Activated T-cell treated with anti-CD3 and anti-CD28 coated beads for 1 hour (primary cell): ENCODE measurements at regions not wholly inside any gene's neighbourhood (a gene's known extent, or its start where the extent isn't known, plus 50 kb on each side); places are given as distances from the start of the nearest gene placed in this dataset.
"Not testable (repeated sequence)": the region's sequence is repeated elsewhere in the genome, so short reads cannot be mapped to it uniquely, and the experiment has no call there.

ENCODE experiments used
- DNase-seq: peaks from one replicate; pipeline ENCODE4 v3.0.0-alpha.2; 2020; ENCODE audit warnings: low read depth

DNA sequence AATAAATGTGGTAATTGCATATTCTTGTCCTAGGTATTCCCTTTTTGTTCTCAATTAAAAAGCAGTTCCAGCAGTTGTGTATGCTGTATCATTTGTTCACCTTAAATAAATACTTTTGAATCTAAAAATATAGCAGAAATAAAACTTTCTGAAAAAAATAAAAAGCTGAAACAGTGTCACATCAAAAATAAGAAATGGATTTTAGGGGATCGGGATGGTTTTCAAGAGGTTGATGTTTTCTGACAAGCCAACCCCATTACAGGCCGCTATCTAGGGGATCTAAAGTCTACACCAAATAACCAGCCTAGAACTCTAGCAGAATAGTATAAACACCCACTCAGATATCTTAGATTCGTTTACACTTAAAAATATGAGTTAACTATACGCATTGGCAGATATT, 95.4 kb upstream of the MAML3 start:
- DNase-seq: no peak

DNA sequence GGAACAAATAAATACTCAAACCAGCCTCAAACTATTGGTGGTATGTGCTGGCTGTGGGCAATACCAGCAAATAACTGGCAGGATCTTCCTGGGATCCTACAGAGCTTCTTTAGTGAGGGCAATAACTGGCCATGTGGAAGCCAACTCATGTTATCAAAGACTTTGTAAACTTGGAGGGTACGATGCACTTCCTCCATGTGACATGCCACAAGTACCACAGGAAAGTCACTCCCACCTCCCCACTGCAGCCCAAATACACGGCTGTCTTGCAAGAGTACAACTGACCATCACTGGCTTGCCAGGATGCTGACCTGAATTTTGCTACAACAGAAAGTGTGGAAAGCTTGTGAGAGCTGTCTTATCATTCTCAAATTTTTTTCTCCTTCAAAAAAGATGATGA, 93.3 kb upstream of the MAML3 start:
- no peak for DNase-seq

DNA sequence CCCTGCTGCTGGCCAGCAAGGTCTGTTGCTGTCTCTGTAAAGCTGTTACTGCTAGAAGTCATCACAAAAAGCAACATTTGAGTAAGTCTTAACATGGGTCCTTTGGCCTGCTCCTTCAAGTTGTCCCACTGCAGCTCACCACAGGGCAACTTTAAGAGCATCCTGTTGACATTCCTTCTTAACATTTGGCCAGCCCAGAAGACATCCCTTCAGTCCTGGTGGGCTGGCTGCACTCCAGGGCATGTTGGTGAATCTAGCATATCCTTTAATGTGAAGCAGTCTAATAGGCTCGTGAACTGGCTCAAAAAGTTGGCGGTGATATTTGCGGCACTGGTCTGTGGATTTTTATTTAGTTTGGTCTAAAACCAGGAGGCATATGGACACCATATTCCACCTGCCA, 92.2 kb upstream of the MAML3 start:
- no peak for DNase-seq

DNA sequence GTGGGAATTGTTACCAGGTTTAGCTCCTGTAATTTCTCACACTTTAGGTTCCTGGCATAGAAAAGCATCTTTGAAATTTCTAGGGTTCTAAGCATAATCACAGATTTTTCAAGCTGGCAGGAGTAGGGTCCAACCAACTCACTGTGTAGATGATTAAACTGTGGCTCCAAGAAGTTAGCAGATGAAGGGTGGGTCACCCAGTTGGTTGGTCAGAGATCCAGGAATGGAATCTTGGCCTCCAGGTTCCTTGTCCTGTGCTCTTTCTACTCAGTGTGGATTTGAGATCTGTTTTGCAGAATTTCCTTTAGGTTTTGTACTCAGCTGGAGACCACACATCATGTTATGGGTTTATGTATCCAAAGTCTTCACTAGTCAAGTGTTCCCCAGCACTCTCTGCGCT, 90.3 kb upstream of the MAML3 start:
- DNase-seq: no peak

DNA sequence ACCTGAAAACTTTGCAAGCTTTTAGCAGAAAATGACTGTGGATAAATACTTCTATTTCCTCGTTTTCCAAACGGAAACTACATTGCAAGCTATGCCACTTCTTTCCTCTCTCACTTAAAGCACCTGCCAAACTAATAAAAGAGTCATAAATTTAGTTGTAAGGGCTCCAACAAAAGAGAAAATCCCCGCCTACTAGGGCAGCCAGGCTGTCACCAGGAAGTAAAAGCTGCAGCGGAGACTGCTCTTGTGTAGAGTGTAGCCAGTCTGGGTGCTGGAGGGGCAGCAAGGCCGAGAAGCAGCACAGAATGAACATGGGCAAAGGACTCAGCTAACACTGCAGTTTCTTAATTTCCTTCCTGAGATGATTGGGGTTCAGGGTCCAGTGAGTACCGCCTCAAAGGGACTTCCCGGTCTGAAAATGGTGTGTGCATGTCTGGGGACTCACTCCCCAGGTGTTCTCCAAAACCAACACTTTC, 89.3 kb upstream of the MAML3 start:
- DNase-seq: no peak

DNA sequence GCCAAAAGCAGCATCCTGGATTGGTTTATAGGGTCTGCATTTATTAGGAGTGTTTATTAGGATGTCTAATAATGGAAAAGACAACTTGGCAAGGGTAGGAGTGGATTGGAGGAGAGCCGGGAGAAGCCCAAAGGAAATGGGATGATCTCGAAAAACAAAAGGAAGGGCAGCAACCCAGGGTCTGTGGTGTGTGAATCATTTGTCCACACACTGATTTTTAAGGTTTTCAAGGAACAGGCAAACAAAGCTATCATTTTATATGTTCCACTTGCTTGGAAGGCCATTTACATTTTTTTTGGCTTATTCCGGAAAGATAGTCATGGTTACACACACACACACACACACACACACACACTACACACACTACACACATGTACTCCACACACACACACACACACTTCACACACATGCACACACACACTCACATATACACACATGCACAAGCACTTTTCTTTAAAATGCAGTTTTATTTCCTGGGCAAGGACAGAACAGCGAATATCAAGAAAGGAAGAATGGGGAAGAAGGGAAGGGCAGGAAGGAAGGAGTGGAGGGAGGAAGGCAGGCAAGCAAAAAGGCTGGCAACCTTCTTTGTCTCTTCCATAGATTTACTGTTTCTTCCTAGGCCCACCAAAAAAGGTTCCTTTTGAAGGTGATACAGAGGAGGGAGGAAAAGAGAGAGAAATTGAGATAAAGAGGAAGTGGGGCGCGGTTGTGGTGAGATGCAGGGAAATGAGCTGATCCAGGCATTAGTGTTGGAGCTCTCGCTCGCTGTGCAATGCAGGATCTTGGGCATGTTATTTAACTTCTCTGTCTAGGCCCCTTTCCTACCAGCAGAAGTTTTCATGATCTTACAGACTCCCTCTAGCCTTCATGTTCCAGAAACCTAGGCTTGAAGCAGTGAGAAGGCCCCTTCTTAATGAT, 88.6 kb upstream of the MAML3 start:
- DNase-seq: no peak

DNA sequence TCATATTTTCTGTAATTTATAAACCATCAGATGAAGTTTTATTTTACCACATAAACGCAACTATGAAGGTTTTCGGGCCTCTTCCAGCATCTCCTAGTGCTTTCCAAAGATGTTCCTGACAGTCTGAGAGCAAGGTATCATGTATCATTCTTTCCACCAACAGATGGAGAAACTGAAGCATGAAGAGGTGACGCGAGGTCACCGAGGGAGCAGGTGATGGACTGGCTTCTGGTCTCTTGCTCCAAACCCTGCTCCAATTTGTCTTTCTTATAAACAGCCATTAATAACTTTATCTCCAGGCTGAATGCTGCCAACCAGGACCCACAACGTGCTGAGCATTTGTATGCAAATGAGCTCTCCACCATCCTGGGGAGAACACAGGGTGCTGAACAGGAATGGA, 86.3 kb upstream of the MAML3 start:
- no peak for DNase-seq

DNA sequence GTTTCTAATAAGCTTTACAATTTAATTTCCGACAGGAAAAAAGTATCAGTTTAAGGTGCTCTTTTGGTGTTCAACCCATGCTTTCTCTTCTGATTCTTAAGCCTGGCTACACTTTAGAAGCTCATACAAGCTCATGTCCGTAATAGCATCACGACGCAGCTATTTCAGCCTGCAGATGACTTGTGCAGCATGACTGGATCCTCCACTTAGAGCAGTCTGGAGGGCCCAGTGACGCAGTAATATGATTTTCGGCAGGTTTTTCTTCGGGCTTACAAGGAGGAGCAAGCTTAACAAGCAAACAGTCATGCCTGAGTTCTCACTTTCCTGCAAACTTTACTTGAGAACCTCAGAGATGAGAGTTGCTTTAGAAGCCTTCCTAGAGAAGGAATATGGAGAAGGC, 85.3 kb upstream of the MAML3 start:
- no peak for DNase-seq

DNA sequence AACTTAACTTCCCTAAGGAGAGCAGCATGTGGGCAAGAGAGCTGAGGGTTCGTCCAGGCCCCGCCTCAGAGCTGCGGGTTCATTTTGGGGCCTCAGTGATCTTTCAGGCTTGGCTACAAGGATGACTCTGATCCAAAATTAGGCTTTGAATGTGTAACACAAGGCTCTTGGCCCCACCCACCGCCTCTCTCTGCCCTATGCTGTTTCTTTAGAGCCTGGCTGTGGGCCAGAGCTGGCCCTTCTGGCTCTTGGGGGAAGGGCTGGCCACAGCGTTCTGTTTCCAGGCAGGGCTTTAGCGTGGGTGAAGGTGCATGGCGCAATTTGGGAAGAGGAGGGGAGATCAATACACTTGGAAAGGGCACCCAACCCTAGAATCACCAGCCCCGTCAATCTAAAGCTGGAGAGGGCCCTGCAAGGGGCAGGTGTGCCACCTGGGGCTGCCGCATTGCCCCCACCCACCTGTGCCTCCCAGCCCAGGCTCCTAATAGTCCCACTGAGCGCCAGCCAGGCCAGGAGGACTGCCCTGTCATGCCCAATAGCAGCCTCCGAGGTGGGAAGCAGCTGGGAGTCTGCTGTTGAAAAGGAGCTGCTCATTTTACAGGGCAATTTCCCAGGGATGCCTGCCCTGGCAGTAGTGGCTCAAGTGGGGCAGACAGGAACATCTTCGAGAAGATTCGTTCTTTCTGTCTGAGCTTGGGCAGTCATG, 84.5 kb upstream of the MAML3 start:
- DNase-seq: no peak

DNA sequence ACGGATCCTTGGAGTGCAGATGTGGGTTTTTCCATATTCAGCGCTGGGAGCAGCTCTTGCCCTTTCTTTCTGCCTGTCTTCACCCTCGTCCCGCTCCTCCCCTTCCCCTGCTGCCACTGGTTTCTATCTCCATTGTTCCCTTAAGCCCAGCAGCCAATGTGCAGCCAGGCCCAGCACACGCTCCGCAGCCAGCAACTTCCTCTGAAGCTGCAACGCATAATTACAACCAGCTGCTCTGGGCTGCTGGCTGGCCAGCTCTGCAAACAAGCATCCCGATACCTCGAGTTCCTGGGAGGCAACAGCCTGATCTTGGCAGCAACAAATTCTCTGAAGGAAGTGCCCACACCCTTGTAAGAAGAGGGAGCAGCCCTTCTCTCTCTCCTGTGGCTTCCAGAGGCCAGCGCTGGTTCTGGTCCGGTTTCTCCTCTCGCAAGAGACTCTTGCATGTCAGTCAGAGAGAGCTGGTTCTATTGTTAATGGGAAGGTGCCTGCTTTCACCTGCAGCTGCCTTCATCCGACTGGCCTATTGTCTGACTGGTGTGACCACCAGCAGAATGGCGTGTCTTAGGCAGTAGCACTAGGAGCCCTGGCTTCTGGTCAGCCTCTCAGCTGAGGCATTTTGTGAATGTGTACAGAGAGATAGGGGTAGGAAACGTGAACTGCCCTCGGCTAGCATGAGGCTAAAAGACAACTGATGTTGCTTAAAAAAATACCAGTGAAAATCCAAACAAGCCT, 83.8 kb upstream of the MAML3 start:
- DNase-seq: no peak

DNA sequence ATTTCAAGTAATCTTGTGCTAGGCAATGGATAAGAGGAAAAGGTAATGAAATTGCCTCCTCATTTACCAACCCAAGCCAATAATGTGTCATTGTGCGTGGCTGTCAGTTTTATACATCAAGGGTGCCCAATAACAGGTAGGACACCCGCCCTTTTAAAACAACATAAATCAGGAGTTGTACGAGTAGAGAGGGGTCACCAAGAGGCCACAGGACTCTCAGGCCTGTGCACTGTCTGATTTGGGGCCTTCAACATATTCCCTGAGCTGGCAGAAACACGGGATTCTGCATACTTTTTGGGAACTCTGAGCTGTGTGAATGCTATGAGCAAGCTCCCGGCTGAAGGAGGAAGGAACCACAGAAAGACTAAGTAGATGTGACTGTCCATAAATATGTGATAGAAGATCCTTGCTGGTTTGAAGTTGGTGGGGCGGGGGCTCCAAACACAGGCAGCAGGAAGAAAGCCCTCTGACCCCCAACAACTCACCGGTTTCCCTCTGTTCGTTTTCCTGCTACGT, 82.7 kb upstream of the MAML3 start:
- DNase-seq: no peak

DNA sequence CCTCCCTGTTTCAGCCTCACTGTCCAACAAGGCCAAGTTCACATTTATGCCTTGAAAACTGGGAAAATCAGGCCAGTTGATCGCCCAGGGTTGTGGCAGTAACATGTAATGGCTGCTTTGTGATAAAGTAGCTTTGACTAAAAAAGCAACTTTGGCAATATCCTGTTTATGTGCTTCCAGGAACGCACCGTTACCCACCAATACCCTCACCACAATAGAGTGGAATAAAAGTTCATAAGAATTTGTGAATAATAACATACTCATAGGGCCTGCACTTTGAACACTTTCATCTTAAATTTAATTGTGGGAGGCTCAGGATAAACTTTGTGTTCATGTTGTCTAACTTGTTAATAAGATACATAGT, 80.7 kb upstream of the MAML3 start:
- DNase-seq: no peak

DNA sequence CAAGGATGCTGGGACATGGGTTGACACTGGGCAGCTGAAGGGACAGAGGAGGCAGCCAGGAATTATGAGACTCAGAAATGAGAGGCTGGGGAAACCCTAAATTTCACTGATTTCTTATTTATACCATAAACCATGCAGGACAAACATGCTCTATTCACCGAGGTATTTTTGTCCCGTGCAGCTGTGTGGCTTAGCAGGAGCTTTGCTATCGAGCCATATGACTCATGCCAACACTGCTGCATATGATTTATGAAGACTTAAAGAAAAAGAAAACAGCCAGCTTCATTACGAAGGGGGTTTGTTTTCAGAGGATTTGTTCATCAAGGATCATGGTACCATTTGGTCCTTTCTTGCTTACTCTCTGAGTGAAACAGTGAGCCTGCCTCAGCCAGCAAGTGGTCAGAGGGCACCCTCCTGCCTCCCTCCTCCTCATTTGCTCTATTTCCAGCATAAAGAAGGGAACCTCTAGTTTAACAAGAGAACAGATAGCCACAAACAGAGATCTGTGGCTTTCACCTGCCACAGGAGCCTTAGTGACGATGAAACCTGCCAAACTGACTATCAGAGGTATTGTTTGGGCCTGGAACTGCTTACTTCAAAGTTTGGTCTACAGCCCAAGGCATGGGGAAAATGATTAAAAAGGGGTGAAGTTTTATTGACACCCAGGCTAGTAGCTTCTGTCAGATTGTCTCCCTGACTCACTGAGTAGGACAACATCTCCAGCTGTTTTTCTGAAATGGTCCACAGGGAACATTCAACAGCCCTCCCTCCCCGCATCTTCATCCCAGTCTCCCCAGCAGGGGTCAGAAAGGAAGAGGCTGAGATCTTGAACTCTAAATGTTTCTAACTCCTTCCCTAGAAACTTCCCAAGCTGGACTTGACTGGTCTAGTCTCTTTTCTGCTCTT, 80.1 kb upstream of the MAML3 start:
- DNase-seq: no peak

DNA sequence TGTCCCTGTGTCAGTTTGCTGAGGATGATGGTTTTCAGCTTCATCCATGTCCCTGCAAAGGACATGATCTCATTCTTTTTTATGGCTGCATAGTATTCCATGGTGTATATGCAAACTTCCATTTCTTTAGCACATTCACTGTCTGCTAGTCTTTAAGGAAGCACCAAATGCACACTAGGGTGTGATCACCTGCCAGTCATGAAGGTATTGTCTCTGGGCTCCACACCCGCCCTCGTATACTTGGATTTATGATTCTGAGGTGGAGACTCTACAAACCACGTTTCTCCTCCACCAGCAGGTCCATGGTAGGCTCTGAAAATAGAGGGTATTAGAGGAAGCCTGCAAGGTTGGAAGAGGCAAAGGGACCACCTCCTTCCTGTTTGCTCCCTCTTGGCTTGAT, 75.9 kb upstream of the MAML3 start:
- no peak for DNase-seq

DNA sequence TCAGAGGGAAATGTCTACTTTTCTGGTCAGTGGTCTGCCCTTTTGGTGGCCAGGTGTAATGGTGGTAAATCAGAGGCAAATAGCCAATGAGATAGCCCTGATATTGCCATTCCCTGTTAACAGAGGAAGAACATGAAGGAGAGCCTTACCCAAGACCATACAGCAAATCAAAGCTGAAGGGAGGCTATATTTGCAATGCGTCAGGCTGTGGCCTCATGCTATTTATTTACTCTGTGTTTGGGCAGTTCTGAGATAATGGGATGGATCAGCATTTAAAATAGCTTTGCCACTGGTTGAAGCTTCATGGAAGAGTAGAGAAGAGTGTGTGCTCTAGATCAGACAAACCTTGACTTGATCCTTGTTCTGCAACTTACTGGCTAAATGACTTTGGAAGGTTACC, 73.3 kb upstream of the MAML3 start:
- no peak for DNase-seq

DNA sequence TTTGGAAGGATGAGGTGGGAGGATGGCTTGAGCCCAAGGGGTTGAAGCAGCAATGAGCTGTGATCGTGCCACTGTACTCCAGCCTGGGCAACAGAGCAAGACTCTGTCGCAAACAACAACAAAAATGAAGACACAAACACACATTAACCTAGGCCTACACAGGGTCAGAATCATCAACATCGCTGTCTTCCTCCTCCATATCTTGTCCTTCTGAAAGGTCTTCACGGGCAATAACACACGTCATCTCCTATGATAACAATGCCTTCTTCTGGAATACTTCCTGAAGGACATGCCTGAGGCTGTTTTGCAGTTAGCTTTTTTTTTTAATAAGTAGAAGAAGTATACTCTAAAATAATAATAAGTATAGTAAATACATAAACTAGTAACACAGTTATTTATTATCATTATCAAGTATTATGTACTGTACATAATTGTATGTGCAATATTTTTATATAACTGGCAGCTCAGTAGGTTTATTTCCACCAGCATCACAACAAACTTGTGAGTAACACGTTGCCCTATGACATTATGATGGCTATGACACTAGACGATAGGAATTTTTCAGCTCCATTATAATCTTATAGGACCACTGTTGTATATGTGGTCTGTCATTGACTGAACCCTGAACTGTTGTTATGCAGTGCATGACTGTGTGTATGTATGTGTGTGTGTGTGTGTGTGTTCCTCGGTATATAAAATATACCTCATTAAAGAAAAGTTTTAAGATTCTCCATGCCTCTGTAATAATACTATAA, 69.2 kb upstream of the MAML3 start:
- no peak for DNase-seq

DNA sequence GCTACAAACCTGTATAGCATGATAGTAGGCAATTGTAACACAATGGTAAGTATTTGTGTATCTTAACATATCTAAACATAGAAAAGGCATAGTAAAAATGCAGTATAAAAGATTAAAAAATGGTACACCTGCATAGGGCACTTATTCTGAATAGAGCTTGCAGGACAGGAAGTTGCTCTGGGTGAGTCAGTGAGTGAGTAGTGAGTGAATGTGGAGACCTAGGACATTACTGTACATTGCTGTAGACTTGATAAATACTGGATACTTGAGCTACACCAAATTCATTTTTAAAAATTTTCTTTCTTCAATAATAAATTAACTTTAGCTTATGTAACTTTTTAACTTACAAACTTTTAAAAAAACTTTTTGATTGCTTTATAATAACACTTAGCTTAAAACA, 68.2 kb upstream of the MAML3 start:
- no peak for DNase-seq

DNA sequence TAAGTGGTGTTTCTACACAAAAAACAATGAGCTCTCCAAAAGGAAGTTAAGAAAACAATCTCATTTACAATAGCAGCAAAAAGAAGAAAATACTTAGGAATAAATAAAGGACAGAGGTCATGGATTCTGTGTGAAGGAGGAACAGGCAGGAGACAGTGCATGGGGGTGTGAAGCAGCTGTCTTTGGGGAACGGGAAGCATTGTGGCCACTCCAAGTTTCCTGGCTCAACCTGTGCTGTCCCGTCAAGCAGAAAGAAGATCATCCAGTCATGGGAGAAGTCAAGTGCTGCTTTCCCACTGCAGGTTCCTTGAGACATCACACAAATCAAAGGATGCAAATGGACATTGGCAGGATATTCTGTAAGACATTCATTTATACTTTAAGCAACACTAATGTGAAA, 66.1 kb upstream of the MAML3 start:
- DNase-seq: no peak

DNA sequence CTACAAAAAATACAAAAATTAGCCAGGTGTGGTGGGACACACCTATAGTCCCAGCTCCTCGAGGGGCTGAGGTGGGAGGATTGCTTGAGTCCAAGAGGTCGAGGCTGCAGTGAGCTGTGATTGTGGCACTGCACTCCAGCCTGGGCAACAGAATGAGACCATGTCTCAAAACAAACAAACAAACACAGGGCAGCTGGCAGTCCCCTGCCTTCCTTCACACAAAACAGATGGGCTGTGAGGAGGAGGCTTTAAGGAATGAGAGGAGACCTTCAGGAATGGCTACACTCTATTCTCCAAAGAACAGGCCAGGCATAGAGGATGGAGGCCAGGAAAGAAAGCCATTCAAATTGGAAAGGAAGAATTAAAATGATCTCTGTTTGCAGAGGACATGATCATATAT, 65.6 kb upstream of the MAML3 start:
- DNase-seq: no peak

DNA sequence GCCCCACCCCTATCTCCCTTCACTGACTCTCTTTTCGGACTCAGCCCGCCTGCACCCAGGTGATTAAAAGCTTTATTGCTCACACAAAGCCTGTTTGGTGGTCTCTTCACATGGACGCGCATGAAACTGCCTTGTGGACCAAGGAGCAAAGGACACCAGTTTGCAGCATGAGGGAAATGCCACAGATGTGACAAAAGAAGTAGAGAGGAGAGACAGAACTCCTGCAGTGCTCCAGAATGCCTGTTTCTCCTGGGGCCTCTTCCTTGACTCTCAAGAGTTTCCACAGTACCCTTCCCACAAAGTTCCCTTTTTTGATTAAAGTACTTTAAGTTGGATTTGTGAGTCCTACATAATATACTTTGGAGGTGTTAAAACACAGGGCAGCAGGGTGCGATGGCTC, 65.1 kb upstream of the MAML3 start:
- not testable (repeated sequence) for DNase-seq

DNA sequence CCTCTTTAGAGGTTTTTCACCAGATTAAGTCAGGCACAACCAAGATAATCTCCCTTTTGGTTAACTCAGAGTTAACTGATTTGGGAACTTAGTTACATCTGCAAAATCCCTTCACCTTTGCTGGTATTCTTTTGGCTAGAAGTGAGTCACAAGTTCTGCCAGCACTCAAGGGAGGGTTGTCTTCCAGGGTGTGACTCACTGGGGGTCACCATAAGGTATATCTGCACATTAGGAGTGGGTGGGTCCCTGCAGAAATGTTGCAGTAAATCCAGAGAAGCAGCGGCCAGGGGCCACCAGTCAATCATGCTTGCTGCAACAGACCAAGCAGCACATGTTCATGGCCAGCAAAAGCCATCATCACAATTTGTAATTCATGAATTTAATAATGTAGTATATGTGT, 59.8 kb upstream of the MAML3 start:
- DNase-seq: no peak
